GM12891 (cell line): ENCODE measurements at regions not wholly inside any gene's neighbourhood (a gene's known extent, or its start where the extent isn't known, plus 50 kb on each side); places are given as distances from the start of the nearest gene placed in this dataset.

ENCODE experiments used
- POLR2A ChIP-seq: IDR thresholded peaks from 2 replicates; pipeline ENCODE4 v1.6.1; 2011; ENCODE audit warnings: low read depth, low read length, control low read depth
- TAF1 ChIP-seq: IDR thresholded peaks from 2 replicates; pipeline ENCODE4 v1.6.1; 2011; ENCODE audit warnings: low read depth, low read length, control low read depth

DNA sequence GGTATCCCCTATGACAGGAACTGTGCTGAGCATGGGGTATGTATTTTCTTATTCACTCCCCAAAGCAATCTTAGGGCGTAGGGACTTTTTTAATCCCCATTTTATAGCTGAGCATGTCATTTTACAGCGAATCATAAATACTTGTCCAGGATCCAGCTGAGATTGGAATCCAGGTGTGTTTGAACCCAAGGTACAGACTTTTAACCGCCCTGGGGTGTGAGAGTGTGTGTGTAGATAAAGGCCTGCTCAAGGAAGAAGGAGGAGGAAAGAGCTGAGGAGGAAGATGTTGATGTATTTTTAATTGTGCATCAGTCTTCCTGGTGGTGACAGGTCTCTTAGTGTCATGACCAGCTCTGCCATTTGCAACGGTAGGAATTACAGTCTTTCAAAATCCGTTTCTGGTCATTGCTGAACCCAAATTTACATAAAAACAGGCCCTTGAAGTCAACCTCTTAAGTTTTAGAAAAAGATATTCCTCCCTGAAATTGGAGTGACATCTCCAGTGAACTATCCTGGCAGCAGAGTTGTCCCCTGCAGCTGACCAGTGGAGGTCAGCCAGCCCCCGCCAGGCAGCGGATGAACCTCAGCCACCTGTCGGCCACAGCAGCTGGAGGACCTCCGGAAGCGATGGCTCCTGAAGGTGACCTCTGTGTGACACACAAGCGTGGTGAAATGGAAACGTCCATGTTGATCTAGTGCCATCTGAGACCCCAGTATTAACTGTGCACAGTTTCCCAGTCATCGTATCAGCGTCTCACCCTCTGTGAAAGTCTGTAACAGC lies 92.8 kb upstream of the MITF start:
- TF ChIP-seq POLR2A (no peak), TAF1 (no peak)
